ENCODE measurements at regions not wholly inside any gene's neighbourhood (a gene's known extent, or its start where the extent isn't known, plus 50 kb on each side); places are given as distances from the start of the nearest gene placed in this dataset.

GRCh38 chr3:195015021-195015420, 255.9 kb downstream of the XXYLT1 start:
- no peak for TF ChIP-seq ARNT (IDR thresholded peaks at IDR 0.05)
- no peak for TF ChIP-seq PKNOX1 (IDR thresholded peaks at IDR 0.05)
- no peak for TF ChIP-seq TARDBP (IDR thresholded peaks at IDR 0.05)
- TF ChIP-seq FOXM1 (IDR thresholded peaks at IDR 0.05; ENCODE audit: borderline replicate concordance): no peak
- no peak for TF ChIP-seq BHLHE40 (IDR thresholded peaks at IDR 0.05; ENCODE audit: borderline replicate concordance)
- no peak for TF ChIP-seq FOXK2 (IDR thresholded peaks at IDR 0.05)
- no peak for TF ChIP-seq L3MBTL2 (conservative IDR thresholded peaks at IDR 0.05)
- no peak for TF ChIP-seq LEF1 (IDR thresholded peaks at IDR 0.05; ENCODE audit: borderline replicate concordance)
- no peak for TF ChIP-seq NFRKB (IDR thresholded peaks at IDR 0.05)
- TF ChIP-seq HDGF (IDR thresholded peaks at IDR 0.05; ENCODE audit: borderline replicate concordance): no peak
- no peak for TF ChIP-seq ZNF384 (IDR thresholded peaks at IDR 0.05)
- POLR2A ChIA-PET: no interaction called here
- CTCF ChIA-PET: no interaction called here
- no peak for DNase-seq (ENCODE audit: extremely low spot score)

GRCh38 chr3:195017151-195017550, 253.8 kb downstream of the XXYLT1 start:
- CTCF ChIA-PET: no interaction called here
- POLR2A ChIA-PET: no interaction called here
- TF ChIP-seq FOXK2 (IDR thresholded peaks at IDR 0.05): no peak
- TF ChIP-seq ZNF384 (IDR thresholded peaks at IDR 0.05): no peak
- TF ChIP-seq NFRKB (IDR thresholded peaks at IDR 0.05): no peak
- TF ChIP-seq FOXA1 (IDR thresholded peaks at IDR 0.05): no peak
- TF ChIP-seq ARNT (IDR thresholded peaks at IDR 0.05): no peak
- TF ChIP-seq TARDBP (IDR thresholded peaks at IDR 0.05): no peak
- no peak for DNase-seq (ENCODE audit: extremely low spot score)
